ENCODE measurements at regions not wholly inside any gene's neighbourhood (a gene's known extent, or its start where the extent isn't known, plus 50 kb on each side); places are given as distances from the start of the nearest gene placed in this dataset.

GRCh38 chr16:19972111-19972510 is 87.5 kb upstream of the GPRC5B start:
- Histone ChIP-seq H3K79me2 (ENCODE audit: insufficient read depth, low read length) (no peaks in the 10 kb centered on the region), H4K20me1 (ENCODE audit: low read depth, low read length) (no peaks in the 10 kb centered on the region), H3K4me3 (ENCODE audit: insufficient read depth, low read length, poor library complexity, severe bottlenecking) (no peak overlapping the region), H3K4me2 (ENCODE audit: low read depth, low read length, poor library complexity, severe bottlenecking) (no peak overlapping the region), H3K27me3 (ENCODE audit: low read length) (no peaks in the 10 kb centered on the region), H3F3A (ENCODE audit: insufficient read depth) (no peaks in the 10 kb centered on the region), H3K9ac (ENCODE audit: low read length) (no peak overlapping the region), H3K9me3 (ENCODE audit: insufficient read depth, low read length) (no peaks in the 10 kb centered on the region), H3K36me3 (ENCODE audit: low read length) (no peaks in the 10 kb centered on the region), H3K27ac (ENCODE audit: low read depth, low read length) (no peak overlapping the region), H2AFZ (ENCODE audit: low read depth, low read length, severe bottlenecking) (no peak overlapping the region), H3K9me2 (replicated peaks; ENCODE audit: insufficient read depth, low read length) (no peaks in the 10 kb centered on the region)
- TF ChIP-seq EZH2phosphoT487 (conservative IDR thresholded peaks at IDR 0.05; ENCODE audit: low read length), result no peak

GRCh38 chr16:19968891-19969683 is 84.4 kb upstream of the GPRC5B start:
- no peaks in the 10 kb centered on the region for H3K36me3 ChIP-seq (ENCODE audit: low read length)
- no peaks in the 10 kb centered on the region for H3K9me3 ChIP-seq (ENCODE audit: insufficient read depth, low read length)
- no peak overlapping the region for H3K4me2 ChIP-seq (ENCODE audit: low read depth, low read length, poor library complexity, severe bottlenecking)
- no peaks in the 10 kb centered on the region for H4K20me1 ChIP-seq (ENCODE audit: low read depth, low read length)
- no peak overlapping the region for H3K9ac ChIP-seq (ENCODE audit: low read length)
- no peaks in the 10 kb centered on the region for H3K79me2 ChIP-seq (ENCODE audit: insufficient read depth, low read length)
- no peak for TF ChIP-seq EZH2phosphoT487 (conservative IDR thresholded peaks at IDR 0.05; ENCODE audit: low read length)
- TF ChIP-seq CTCF (IDR thresholded peaks at IDR 0.05; ENCODE audit: insufficient read depth, low read length, poor library complexity, severe bottlenecking), result no peak
- no peak overlapping the region for H3K27ac ChIP-seq (ENCODE audit: low read depth, low read length)
- H3K9me2 ChIP-seq (replicated peaks; ENCODE audit: insufficient read depth, low read length), result no peaks in the 10 kb centered on the region
- no peak overlapping the region for H3K4me3 ChIP-seq (ENCODE audit: insufficient read depth, low read length, poor library complexity, severe bottlenecking)
- H3F3A ChIP-seq (ENCODE audit: insufficient read depth), result no peaks in the 10 kb centered on the region
- H2AFZ ChIP-seq (ENCODE audit: low read depth, low read length, severe bottlenecking), result no peak overlapping the region
- H3K27me3 ChIP-seq (ENCODE audit: low read length), result no peaks in the 10 kb centered on the region

GRCh38 chr16:19967963-19968362 is 83.3 kb upstream of the GPRC5B start:
- no peak for TF ChIP-seq EZH2phosphoT487 (conservative IDR thresholded peaks at IDR 0.05; ENCODE audit: low read length)
- no peak for TF ChIP-seq CTCF (IDR thresholded peaks at IDR 0.05; ENCODE audit: insufficient read depth, low read length, poor library complexity, severe bottlenecking)
- Histone ChIP-seq H3K27ac (ENCODE audit: low read depth, low read length) (no peak overlapping the region), H3K79me2 (ENCODE audit: insufficient read depth, low read length) (no peaks in the 10 kb centered on the region), H3K4me2 (ENCODE audit: low read depth, low read length, poor library complexity, severe bottlenecking) (no peak overlapping the region), H2AFZ (ENCODE audit: low read depth, low read length, severe bottlenecking) (no peak overlapping the region), H4K20me1 (ENCODE audit: low read depth, low read length) (no peaks in the 10 kb centered on the region), H3K9ac (ENCODE audit: low read length) (no peak overlapping the region), H3F3A (ENCODE audit: insufficient read depth) (no peaks in the 10 kb centered on the region), H3K4me3 (ENCODE audit: insufficient read depth, low read length, poor library complexity, severe bottlenecking) (no peak overlapping the region), H3K9me2 (replicated peaks; ENCODE audit: insufficient read depth, low read length) (no peaks in the 10 kb centered on the region), H3K9me3 (ENCODE audit: insufficient read depth, low read length) (no peaks in the 10 kb centered on the region), H3K27me3 (ENCODE audit: low read length) (no peaks in the 10 kb centered on the region), H3K36me3 (ENCODE audit: low read length) (no peaks in the 10 kb centered on the region)

- H3K36me3 ChIP-seq (ENCODE audit: low read length), result no peaks in the 10 kb centered on the region
- H3F3A ChIP-seq (ENCODE audit: insufficient read depth), result no peaks in the 10 kb centered on the region
- no peak overlapping the region for H3K27ac ChIP-seq (ENCODE audit: low read depth, low read length)
- H3K9ac ChIP-seq (ENCODE audit: low read length), result no peak overlapping the region
- no peaks in the 10 kb centered on the region for H3K79me2 ChIP-seq (ENCODE audit: insufficient read depth, low read length)
- H3K9me3 ChIP-seq (ENCODE audit: insufficient read depth, low read length), result no peaks in the 10 kb centered on the region
- H3K27me3 ChIP-seq (ENCODE audit: low read length), result no peaks in the 10 kb centered on the region
- no peak overlapping the region for H2AFZ ChIP-seq (ENCODE audit: low read depth, low read length, severe bottlenecking)
- H3K4me3 ChIP-seq (ENCODE audit: insufficient read depth, low read length, poor library complexity, severe bottlenecking), result no peak overlapping the region
- H3K4me2 ChIP-seq (ENCODE audit: low read depth, low read length, poor library complexity, severe bottlenecking), result no peak overlapping the region
- no peaks in the 10 kb centered on the region for H4K20me1 ChIP-seq (ENCODE audit: low read depth, low read length)
- TF ChIP-seq EZH2phosphoT487 (conservative IDR thresholded peaks at IDR 0.05; ENCODE audit: low read length), result no peak
- no peak for TF ChIP-seq CTCF (IDR thresholded peaks at IDR 0.05; ENCODE audit: insufficient read depth, low read length, poor library complexity, severe bottlenecking)
- H3K9me2 ChIP-seq (replicated peaks; ENCODE audit: insufficient read depth, low read length), result no peaks in the 10 kb centered on the region
These were observed 82.9 kb upstream of the GPRC5B start for GRCh38 chr16:19967561-19967960.
